Mucosa of descending colon (tissue), 3 donors: ENCODE measurements at regions not wholly inside any gene's neighbourhood (a gene's known extent, or its start where the extent isn't known, plus 50 kb on each side); places are given as distances from the start of the nearest gene placed in this dataset.

Experiments used
- ATAC-seq: fragments of 200-7000 bp; cut with Tn5 transposase; one replicate; pipeline ENCODE4 v1.9.1; 2020; ENCODE audit warnings: mild to moderate bottlenecking, moderate library complexity
- DNase-seq, 3 donors: peaks; one replicate each; pipeline ENCODE4 v3.0.0-alpha.2; 2020
- H3K36me3 ChIP-seq: fragments of 200-600 bp; one replicate; pipeline ENCODE4 v1.8.0; 2021; ENCODE audit warnings: low read depth, mild to moderate bottlenecking
- H3K4me1 ChIP-seq: fragments of 200-600 bp; one replicate; pipeline ENCODE4 v1.8.0; 2021; ENCODE audit warnings: low read depth, mild to moderate bottlenecking
- H3K4me3 ChIP-seq: fragments of 200-600 bp; one replicate; pipeline ENCODE4 v1.8.0; 2021; ENCODE audit warnings: mild to moderate bottlenecking
- H3K9me3 ChIP-seq: fragments of 200-600 bp; one replicate; pipeline ENCODE4 v1.8.0; 2021; ENCODE audit warnings: mild to moderate bottlenecking
- CTCF ChIP-seq: fragments of 200-600 bp; IDR thresholded peaks from one replicate; pipeline ENCODE4 v1.8.0; 2022; ENCODE audit warnings: antibody characterized with exemption, mild to moderate bottlenecking
- intact Hi-C, 2 donors: fragments of 100-400 bp; cut with DNase I in 1 of 2; cut with micrococcal nuclease in 1 of 2; formaldehyde crosslinking; loops; one replicate each; pipeline versions ENCODE4 v1.11.0 to v1.11.1; 2022; cut with DNase I, micrococcal nuclease
- donor health status: DM: no; HTN: no; CAD: no; lungs with moderate emphysema.
- donor health status: DM: no; HTN: no; CAD: no.
- donor health status: DM: no; HTN: yes; CAD: no.

DNA sequence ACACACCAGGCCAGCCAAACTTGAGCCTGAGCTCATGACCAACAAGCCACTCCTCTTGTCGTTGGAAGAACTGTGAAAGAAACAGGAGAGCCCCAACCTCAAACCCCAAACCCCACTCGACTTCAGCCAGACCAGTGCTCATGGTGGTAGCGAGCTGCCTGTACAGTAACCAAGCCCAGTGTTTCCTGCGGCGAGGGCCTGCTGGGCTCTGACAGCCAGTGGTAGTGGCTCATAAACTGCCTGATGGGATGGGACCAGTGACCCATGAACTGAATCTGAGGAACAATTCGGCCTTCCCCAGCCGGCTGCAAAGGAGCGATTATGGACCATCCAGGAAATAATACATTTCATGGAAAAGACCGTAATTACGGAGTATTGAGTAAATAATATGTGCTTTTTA is 191.9 kb downstream of the RPS24 start:
- TF ChIP-seq CTCF: no peak
- Histone ChIP-seq H3K36me3 (no peaks in the 10 kb centered on the region), H3K4me3 (no peak overlapping the region), H3K9me3 (no peaks in the 10 kb centered on the region), H3K4me1 (no peaks in the 10 kb centered on the region)
- intact Hi-C loops: no loop called here
- DNase-seq (no peak), ATAC-seq (no peak)

- no peak for TF ChIP-seq CTCF
- no peak overlapping the region for H3K4me3 ChIP-seq
- no peak for DNase-seq
- intact Hi-C loops: no loop called here
- H3K9me3 ChIP-seq: no peaks in the 10 kb centered on the region
- ATAC-seq: no peak
- no peaks in the 10 kb centered on the region for H3K4me1 ChIP-seq
- no peaks in the 10 kb centered on the region for H3K36me3 ChIP-seq
Observed at GRCh38 chr10:78229489-78229888, 195.8 kb downstream of the RPS24 start.

DNA sequence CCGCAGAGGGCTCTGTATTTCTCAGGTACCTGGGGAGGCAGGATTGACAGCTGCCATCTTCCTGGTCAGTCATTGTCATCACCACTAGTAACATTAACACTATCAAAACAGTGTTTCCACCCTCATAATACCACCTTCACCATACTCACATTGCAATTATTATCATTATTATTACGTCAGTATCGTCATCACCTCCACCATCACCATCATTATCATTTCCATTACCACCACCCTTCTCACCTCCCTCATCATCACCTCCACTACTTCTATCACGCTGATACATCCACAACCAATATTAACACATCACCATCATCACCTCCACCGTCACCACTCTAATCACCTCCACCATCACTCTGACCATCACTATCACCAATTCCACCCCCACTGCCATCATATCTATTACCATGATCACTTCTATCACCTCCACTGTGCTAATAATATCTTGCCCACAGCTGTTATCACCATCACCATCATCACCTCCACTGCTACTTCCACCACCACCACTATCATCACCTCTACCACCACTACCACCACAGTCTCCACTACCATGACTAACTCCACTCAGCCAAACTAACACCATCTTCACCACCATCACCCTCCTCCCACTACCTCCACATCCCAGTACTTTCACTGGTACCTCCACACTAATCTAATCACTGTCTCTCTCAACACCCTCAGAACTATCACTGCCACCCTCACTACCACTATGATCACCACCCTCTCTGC is 196.4 kb downstream of the RPS24 start:
- Histone ChIP-seq H3K9me3 (no peaks in the 10 kb centered on the region), H3K36me3 (no peaks in the 10 kb centered on the region), H3K4me1 (no peaks in the 10 kb centered on the region), H3K4me3 (no peak overlapping the region)
- intact Hi-C loops: no loop called here
- no peak for TF ChIP-seq CTCF
- ATAC-seq (no peak), DNase-seq (no peak)

GRCh38 chr10:78231327-78231726 is 197.7 kb downstream of the RPS24 start:
- DNase-seq (no peak), ATAC-seq (no peak)
- no peaks in the 10 kb centered on the region for H3K9me3 ChIP-seq
- intact Hi-C loops: no loop called here
- H3K36me3 ChIP-seq: no peaks in the 10 kb centered on the region
- no peaks in the 10 kb centered on the region for H3K4me1 ChIP-seq
- no peak overlapping the region for H3K4me3 ChIP-seq
- TF ChIP-seq CTCF: no peak

DNA sequence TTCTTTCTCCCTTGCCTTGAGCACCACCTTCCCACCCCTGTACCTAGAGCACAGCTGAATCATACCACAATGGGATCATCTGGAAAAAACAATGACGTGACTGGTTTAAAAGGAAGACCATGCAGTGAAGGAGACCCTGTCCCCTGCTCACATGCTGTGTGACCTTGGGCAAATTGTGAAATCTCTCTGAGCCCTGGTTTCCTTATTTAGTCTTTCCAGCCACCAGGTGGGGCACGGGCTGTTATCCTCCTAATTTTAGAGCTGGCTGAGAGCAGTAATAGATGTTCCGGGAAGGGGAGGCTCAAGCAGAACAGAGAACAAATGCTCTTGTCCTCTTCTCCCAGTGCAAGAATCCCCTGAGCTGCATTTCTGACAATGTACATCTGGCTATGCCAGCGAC is 198.3 kb downstream of the RPS24 start:
- H3K4me3 ChIP-seq: no peak overlapping the region
- no peak for TF ChIP-seq CTCF
- H3K36me3 ChIP-seq: no peaks in the 10 kb centered on the region
- intact Hi-C loops: no loop called here
- DNase-seq: no peak
- H3K4me1 ChIP-seq: no peaks in the 10 kb centered on the region
- H3K9me3 ChIP-seq: no peaks in the 10 kb centered on the region
- no peak for ATAC-seq
